SU-DHL-6 (cell line): ENCODE measurements at regions not wholly inside any gene's neighbourhood (a gene's known extent, or its start where the extent isn't known, plus 50 kb on each side); places are given as distances from the start of the nearest gene placed in this dataset.
"Not testable (repeated sequence)": the region's sequence is repeated elsewhere in the genome, so short reads cannot be mapped to it uniquely, and the experiment has no call there.

ENCODE experiments used
- H2AFZ ChIP-seq: fragments of 200-600 bp; sonication (generic); 2 replicates; pipeline ENCODE4 v1.6.1; 2014; ENCODE audit warnings: low read depth, mild to moderate bottlenecking, moderate library complexity, mixed read lengths, antibody characterized with exemption, low read length; ENCODE audit not compliant: severe bottlenecking
- H3F3A ChIP-seq: fragments of 200-600 bp; shearing (Covaris generic); 2 replicates; pipeline ENCODE4 v1.6.0; 2016; ENCODE audit warnings: antibody characterized with exemption, mild to moderate bottlenecking; ENCODE audit not compliant: insufficient read depth
- H3K27ac ChIP-seq: fragments of 200-600 bp; sonication (generic); 2 replicates; pipeline ENCODE4 v1.5.1; 2016; ENCODE audit warnings: low read depth, mild to moderate bottlenecking, low read length, moderate library complexity, mixed read lengths
- H3K27me3 ChIP-seq: fragments of 200-600 bp; sonication (generic), shearing (Covaris generic); 2 replicates; pipeline ENCODE4 v1.6.0; 2014; ENCODE audit warnings: mild to moderate bottlenecking, low read length
- H3K36me3 ChIP-seq: fragments of 200-600 bp; sonication (generic); 2 replicates; pipeline ENCODE4 v1.6.1; 2014; ENCODE audit warnings: mild to moderate bottlenecking, low read length, mixed read lengths
- H3K4me2 ChIP-seq: fragments of 300-600, 200-600 bp; shearing (Covaris generic), sonication (generic); 2 replicates; pipeline ENCODE4 v1.6.0; 2014; ENCODE audit warnings: low read length, low read depth, mild to moderate bottlenecking; ENCODE audit not compliant: poor library complexity, severe bottlenecking
- H3K4me3 ChIP-seq: fragments of 200-600 bp; sonication (generic); 2 replicates; pipeline ENCODE4 v1.5.1; 2014; ENCODE audit warnings: antibody characterized with exemption, low read length, mild to moderate bottlenecking, mixed read lengths; ENCODE audit not compliant: insufficient read depth, poor library complexity, severe bottlenecking
- H3K79me2 ChIP-seq: fragments of 200-600 bp; sonication (generic); 2 replicates; pipeline ENCODE4 v1.6.1; 2014; ENCODE audit warnings: mild to moderate bottlenecking, low read length, moderate library complexity; ENCODE audit not compliant: insufficient read depth
- H3K9ac ChIP-seq: fragments of 200-600 bp; sonication (generic); 2 replicates; pipeline ENCODE4 v1.7.0; 2014; ENCODE audit warnings: mild to moderate bottlenecking, low read length
- H3K9me2 ChIP-seq: fragments of 200-600 bp; sonication (generic); replicated peaks from 2 replicates; pipeline ENCODE4 v1.6.1; 2014; ENCODE audit warnings: low read length; ENCODE audit not compliant: insufficient read depth
- H3K9me3 ChIP-seq: fragments of 200-600 bp; sonication (generic); 2 replicates; pipeline ENCODE4 v1.6.1; 2014; ENCODE audit warnings: low read length, mixed read lengths; ENCODE audit not compliant: insufficient read depth
- H4K20me1 ChIP-seq: fragments of 200-600 bp; sonication (generic); 2 replicates; pipeline ENCODE4 v1.6.1; 2014; ENCODE audit warnings: low read depth, mild to moderate bottlenecking, antibody characterized with exemption, low read length, moderate library complexity, mixed read lengths
- CTCF ChIP-seq: fragments of 200-600 bp; sonication (generic); IDR thresholded peaks from one replicate; pipeline ENCODE4 v1.5.1; 2017; ENCODE audit warnings: antibody characterized with exemption, mild to moderate bottlenecking, low read length, moderate library complexity; ENCODE audit not compliant: insufficient read depth, poor library complexity, severe bottlenecking
- EZH2phosphoT487 ChIP-seq: fragments of 200-600 bp; sonication (generic), shearing (Covaris generic); conservative IDR thresholded peaks from 2 replicates; pipeline ENCODE4 v1.6.1; 2018; ENCODE audit warnings: mild to moderate bottlenecking, antibody characterized with exemption, low read length, moderate library complexity, mixed read lengths

GRCh38 chr7:88565401-88565800, 194.1 kb upstream of the ZNF804B start:
- Histone ChIP-seq H3K9me3 (no peaks in the 10 kb centered on the region), H3K27ac (no peak overlapping the region), H3K27me3 (no peaks in the 10 kb centered on the region), H3K4me3 (no peak overlapping the region), H3F3A (no peaks in the 10 kb centered on the region), H3K9ac (no peak overlapping the region), H2AFZ (no peak overlapping the region), H3K9me2 (no peaks in the 10 kb centered on the region), H4K20me1 (no peaks in the 10 kb centered on the region; the same call in 1 of the 2 replicates), H3K4me2 (no peak overlapping the region), H3K79me2 (no peaks in the 10 kb centered on the region), H3K36me3 (no peaks in the 10 kb centered on the region)
- TF ChIP-seq CTCF: no peak
- TF ChIP-seq EZH2phosphoT487: no peak

- H3F3A ChIP-seq, H3K27me3 ChIP-seq, H4K20me1 ChIP-seq, H3K9me2 ChIP-seq, H3K9ac ChIP-seq, H3K4me3 ChIP-seq, H3K36me3 ChIP-seq, H2AFZ ChIP-seq, H3K79me2 ChIP-seq, H3K27ac ChIP-seq, H3K4me2 ChIP-seq, H3K9me3 ChIP-seq: not testable (repeated sequence)
These were observed 203.1 kb upstream of the ZNF804B start for GRCh38 chr7:88556441-88556840.

- not testable (repeated sequence) for H3K9ac ChIP-seq, H3K27ac ChIP-seq, H4K20me1 ChIP-seq, H3K27me3 ChIP-seq, H2AFZ ChIP-seq, H3K9me3 ChIP-seq, H3K4me3 ChIP-seq, H3F3A ChIP-seq, H3K9me2 ChIP-seq, H3K4me2 ChIP-seq, H3K79me2 ChIP-seq, H3K36me3 ChIP-seq
These were observed 204.7 kb upstream of the ZNF804B start for GRCh38 chr7:88554847-88555246.

GRCh38 chr7:88548399-88548798, 211.1 kb upstream of the ZNF804B start:
- Histone ChIP-seq H3K9me2 (no peaks in the 10 kb centered on the region), H3K79me2 (no peaks in the 10 kb centered on the region), H3K27ac (no peak overlapping the region), H4K20me1 (no peaks in the 10 kb centered on the region), H3K4me2 (no peak overlapping the region), H3K36me3 (no peaks in the 10 kb centered on the region), H3F3A (no peaks in the 10 kb centered on the region), H2AFZ (no peak overlapping the region), H3K27me3 (no peaks in the 10 kb centered on the region), H3K4me3 (no peak overlapping the region), H3K9ac (no peak overlapping the region), H3K9me3 (peaks cover 11% of the 10 kb centered on the region; the same call in 1 of the 2 replicates)
- TF ChIP-seq CTCF: no peak
